PC-3 (cell line): ENCODE measurements at regions not wholly inside any gene's neighbourhood (a gene's known extent, or its start where the extent isn't known, plus 50 kb on each side); places are given as distances from the start of the nearest gene placed in this dataset.

Experiments
- ATAC-seq: fragments of 200-7000 bp; cut with Tn5 transposase; 2 replicates; pipeline ENCODE4 v1.9.1; 2020; ENCODE audit warnings: mild to moderate bottlenecking, moderate library complexity
- BruUV-seq: library from RNA; stranded (reverse); fragments of 400-500 nt; replicated peaks from 2 replicates; lab custom pipeline; 2021; lab: Mats Ljungman, UMichigan
- CTCF ChIA-PET: fragments of 300-600 bp; sonication (Branson Sonifier 250); formaldehyde crosslinking; loops from one replicate; lab custom pipeline; 2022; ENCODE audit warnings: antibody characterized with exemption; lab: Charles Lee
- POLR2A ChIA-PET: fragments of 300-600 bp; sonication (Branson Sonifier 250); formaldehyde crosslinking; loops from one replicate; lab custom pipeline; 2022; ENCODE audit warnings: antibody characterized with exemption; ENCODE audit not compliant: unreplicated experiment; lab: Charles Lee
- DNase-seq: peaks from one replicate; pipeline ENCODE4 v3.0.0-alpha.2; 2015
- H2AFZ ChIP-seq: fragments of 300-600 bp; sonication (generic); 2 replicates; pipeline ENCODE4 v1.6.0; 2016; ENCODE audit warnings: antibody characterized with exemption, low read length
- H3F3A ChIP-seq: fragments of 300-600 bp; sonication (generic); one replicate; pipeline ENCODE4 v1.6.0; 2017; ENCODE audit warnings: antibody characterized with exemption, low read length, control low read depth, mild to moderate bottlenecking; ENCODE audit not compliant: unreplicated experiment
- H3K27ac ChIP-seq: fragments of 300-600 bp; sonication (generic); 2 replicates; pipeline ENCODE4 v1.5.1; 2016; ENCODE audit warnings: mild to moderate bottlenecking, low read length
- H3K27me3 ChIP-seq: fragments of 300-600 bp; sonication (generic); 2 replicates; pipeline ENCODE4 v1.6.1; 2016; ENCODE audit warnings: low read length, mixed read lengths
- H3K36me3 ChIP-seq: fragments of 300-600 bp; sonication (generic); 2 replicates; pipeline ENCODE4 v1.6.1; 2016; ENCODE audit warnings: low read depth, mixed run types, low read length, mixed read lengths
- H3K4me1 ChIP-seq: fragments of 300-600 bp; sonication (generic); 2 replicates; pipeline ENCODE4 v1.5.1; 2016; ENCODE audit warnings: low read length; ENCODE audit not compliant: insufficient read depth
- H3K4me2 ChIP-seq: fragments of 300-600 bp; sonication (generic); 2 replicates; pipeline ENCODE4 v1.6.0; 2016; ENCODE audit warnings: low read length
- H3K4me3 ChIP-seq: fragments of 300-600 bp; sonication (generic); 2 replicates; pipeline ENCODE4 v1.5.1; 2016; ENCODE audit warnings: mild to moderate bottlenecking, low read length, mixed read lengths
- H3K79me2 ChIP-seq: fragments of 300-600 bp; sonication (generic); 2 replicates; pipeline ENCODE4 v1.6.1; 2017; ENCODE audit warnings: low read length, mixed read lengths
- H3K9ac ChIP-seq: fragments of 300-600 bp; sonication (generic); 2 replicates; pipeline ENCODE4 v1.6.0; 2016; ENCODE audit warnings: mild to moderate bottlenecking, low read length
- H3K9me2 ChIP-seq: fragments of 300-600 bp; sonication (generic); replicated peaks from 2 replicates; pipeline ENCODE4 v1.6.1; 2016; ENCODE audit warnings: mixed run types, low read length, mixed read lengths
- H3K9me3 ChIP-seq: fragments of 300-600 bp; sonication (generic); 2 replicates; pipeline ENCODE4 v1.6.1; 2016; ENCODE audit warnings: low read length, mixed read lengths
- H4K20me1 ChIP-seq: fragments of 300-600 bp; sonication (generic); 2 replicates; pipeline ENCODE4 v1.6.1; 2016; ENCODE audit warnings: low read length, mixed read lengths
- EZH2 ChIP-seq: fragments of 300-600 bp; sonication (generic); IDR thresholded peaks from one replicate; pipeline ENCODE4 v1.6.1; 2017; ENCODE audit warnings: antibody characterized with exemption, mild to moderate bottlenecking, low read length; ENCODE audit not compliant: unreplicated experiment
- EZH2phosphoT487 ChIP-seq: fragments of 300-600 bp; sonication (generic); IDR thresholded peaks from 2 replicates; pipeline ENCODE4 v1.6.1; 2018; ENCODE audit warnings: mild to moderate bottlenecking, antibody characterized with exemption, low read length, borderline replicate concordance
- intact Hi-C: fragments of 100-400 bp; cut with micrococcal nuclease; formaldehyde crosslinking; loops from 2 replicates; pipeline ENCODE4 v1.9.0; 2023
- TF ChIP-seq, protein P1 (sequence below): fragments of 300-600 bp; sonication (generic); conservative IDR thresholded peaks from 2 replicates; pipeline ENCODE4 v1.5.1; 2017; ENCODE audit warnings: antibody characterized with exemption, low read depth, mild to moderate bottlenecking, low read length

DNA sequence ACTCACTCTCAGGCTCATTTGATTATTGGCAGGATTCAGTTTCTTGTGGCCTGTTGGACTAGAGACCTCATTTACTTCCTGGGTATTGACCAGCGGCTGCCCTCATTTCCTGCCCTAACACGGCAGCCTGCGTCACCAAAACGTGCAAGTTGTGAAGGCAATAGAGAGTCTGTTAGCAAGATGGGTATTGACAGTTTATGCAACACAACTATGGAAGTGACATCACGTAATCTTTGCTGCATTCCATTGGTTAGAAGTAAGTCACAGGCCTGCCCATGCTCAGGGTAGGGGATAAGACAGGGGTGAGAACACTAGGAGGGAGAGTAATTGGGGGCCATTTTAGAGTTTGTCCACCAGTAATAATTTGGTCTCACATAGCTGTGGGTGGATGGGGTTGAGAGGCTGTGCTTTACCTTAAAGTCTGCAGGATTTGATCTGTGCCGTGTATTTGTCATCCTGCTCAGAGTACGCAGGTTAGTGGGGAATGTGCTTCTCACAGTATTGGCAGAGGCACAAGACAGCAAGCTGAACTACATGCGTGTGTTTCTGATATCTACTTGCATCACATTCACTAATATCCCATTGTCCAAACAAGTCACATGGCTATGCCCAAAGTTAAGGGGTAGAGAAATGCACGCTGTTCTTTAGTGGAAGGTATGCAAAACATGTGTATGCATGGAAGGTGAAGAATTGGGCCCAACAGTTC, 83.3 kb downstream of the EDEM1 start:
- no peaks in the 10 kb centered on the region for H4K20me1 ChIP-seq
- 0 out of 2 replicates have a peak, but pooled peaks cover 8% of the 10 kb centered on the region for H3K27me3 ChIP-seq
- no peak overlapping the region for H3K27ac ChIP-seq
- no peak overlapping the region for H2AFZ ChIP-seq
- ChIA-PET POLR2A (no interaction called here), CTCF (no interaction called here)
- no peaks in the 10 kb centered on the region for H3K9me3 ChIP-seq
- H3K4me3 ChIP-seq = no peak overlapping the region
- DNase-seq (no peak), ATAC-seq (no peak)
- H3K4me2 ChIP-seq = no peak overlapping the region
- H3K36me3 ChIP-seq = no peaks in the 10 kb centered on the region
- intact Hi-C loops = no loop called here
- no peak for TF ChIP-seq EZH2phosphoT487
- no peak for TF ChIP-seq EZH2
- TF ChIP-seq, protein P1, sequence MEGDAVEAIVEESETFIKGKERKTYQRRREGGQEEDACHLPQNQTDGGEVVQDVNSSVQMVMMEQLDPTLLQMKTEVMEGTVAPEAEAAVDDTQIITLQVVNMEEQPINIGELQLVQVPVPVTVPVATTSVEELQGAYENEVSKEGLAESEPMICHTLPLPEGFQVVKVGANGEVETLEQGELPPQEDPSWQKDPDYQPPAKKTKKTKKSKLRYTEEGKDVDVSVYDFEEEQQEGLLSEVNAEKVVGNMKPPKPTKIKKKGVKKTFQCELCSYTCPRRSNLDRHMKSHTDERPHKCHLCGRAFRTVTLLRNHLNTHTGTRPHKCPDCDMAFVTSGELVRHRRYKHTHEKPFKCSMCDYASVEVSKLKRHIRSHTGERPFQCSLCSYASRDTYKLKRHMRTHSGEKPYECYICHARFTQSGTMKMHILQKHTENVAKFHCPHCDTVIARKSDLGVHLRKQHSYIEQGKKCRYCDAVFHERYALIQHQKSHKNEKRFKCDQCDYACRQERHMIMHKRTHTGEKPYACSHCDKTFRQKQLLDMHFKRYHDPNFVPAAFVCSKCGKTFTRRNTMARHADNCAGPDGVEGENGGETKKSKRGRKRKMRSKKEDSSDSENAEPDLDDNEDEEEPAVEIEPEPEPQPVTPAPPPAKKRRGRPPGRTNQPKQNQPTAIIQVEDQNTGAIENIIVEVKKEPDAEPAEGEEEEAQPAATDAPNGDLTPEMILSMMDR = no peak
- H3K79me2 ChIP-seq = no peaks in the 10 kb centered on the region
- no TSS peak for BruUV-seq
- no peak overlapping the region for H3K9ac ChIP-seq
- H3F3A ChIP-seq = no peaks in the 10 kb centered on the region
- no peaks in the 10 kb centered on the region for H3K9me2 ChIP-seq
- no peaks in the 10 kb centered on the region for H3K4me1 ChIP-seq

DNA sequence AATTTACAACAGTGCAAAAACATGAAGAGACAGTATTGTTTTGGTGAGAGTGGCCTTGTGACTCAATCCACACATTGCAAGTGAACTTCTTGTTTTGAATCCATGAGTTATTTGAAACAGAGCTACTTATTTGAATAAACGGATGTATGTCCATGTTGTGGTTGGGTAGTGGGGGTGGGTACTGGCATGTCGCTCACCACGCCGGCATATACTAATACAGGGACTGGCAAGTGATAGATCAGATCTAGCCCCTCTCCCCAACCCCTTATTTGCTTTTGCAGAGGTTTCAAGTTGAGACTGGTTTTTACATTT, 83.8 kb downstream of the EDEM1 start:
- Histone ChIP-seq H3K36me3 (no peaks in the 10 kb centered on the region), H2AFZ (no peak overlapping the region), H4K20me1 (no peaks in the 10 kb centered on the region), H3K27ac (no peak overlapping the region), H3K4me1 (no peaks in the 10 kb centered on the region), H3K9ac (no peak overlapping the region), H3F3A (no peaks in the 10 kb centered on the region), H3K4me2 (no peak overlapping the region), H3K4me3 (no peak overlapping the region), H3K79me2 (no peaks in the 10 kb centered on the region), H3K27me3 (0 out of 2 replicates have a peak, but pooled peaks cover 8% of the 10 kb centered on the region), H3K9me2 (no peaks in the 10 kb centered on the region), H3K9me3 (no peaks in the 10 kb centered on the region)
- POLR2A ChIA-PET = no interaction called here
- BruUV-seq = no TSS peak
- intact Hi-C loops = no loop called here
- ATAC-seq (no peak), DNase-seq (no peak)
- TF ChIP-seq EZH2phosphoT487 (no peak), EZH2 (no peak)
- TF ChIP-seq, protein P1 = no peak
- CTCF ChIA-PET = no interaction called here

DNA sequence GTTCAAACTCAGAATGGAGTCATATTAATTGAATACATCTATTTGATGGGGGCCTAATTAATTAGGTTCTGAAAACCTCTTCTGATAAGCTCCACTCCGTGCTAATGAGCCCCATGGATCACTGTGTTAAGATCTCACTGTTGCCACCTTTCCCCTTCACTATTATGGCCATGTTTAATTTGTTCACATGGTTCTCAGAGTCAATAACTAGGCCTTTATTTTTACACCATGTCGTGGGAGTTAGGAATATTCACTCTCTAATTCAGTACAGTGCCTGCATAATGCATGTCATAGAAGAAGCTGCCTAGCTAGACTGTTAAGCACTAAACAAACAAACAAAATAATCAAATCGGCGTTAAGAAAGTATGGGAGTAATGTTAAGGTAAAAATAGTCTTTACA, 84.9 kb downstream of the EDEM1 start:
- no peaks in the 10 kb centered on the region for H3K9me3 ChIP-seq
- no peaks in the 10 kb centered on the region for H3K9me2 ChIP-seq
- H3K36me3 ChIP-seq = no peaks in the 10 kb centered on the region
- H3K4me1 ChIP-seq = no peaks in the 10 kb centered on the region
- TF ChIP-seq EZH2 (no peak), EZH2phosphoT487 (no peak)
- TF ChIP-seq, protein P1 = no peak
- no TSS peak for BruUV-seq
- no peak overlapping the region for H3K4me2 ChIP-seq
- CTCF ChIA-PET = no interaction called here
- intact Hi-C loops = no loop called here
- no peak overlapping the region for H3K4me3 ChIP-seq
- H3F3A ChIP-seq = no peaks in the 10 kb centered on the region
- ATAC-seq (no peak), DNase-seq (no peak)
- POLR2A ChIA-PET = no interaction called here
- H2AFZ ChIP-seq = no peak overlapping the region
- H3K79me2 ChIP-seq = no peaks in the 10 kb centered on the region
- 0 out of 2 replicates have a peak, but pooled peaks cover 6% of the 10 kb centered on the region for H3K27me3 ChIP-seq
- no peak overlapping the region for H3K27ac ChIP-seq
- H4K20me1 ChIP-seq = no peaks in the 10 kb centered on the region
- no peak overlapping the region for H3K9ac ChIP-seq
